H1 (cell line): ENCODE measurements at regions not wholly inside any gene's neighbourhood (a gene's known extent, or its start where the extent isn't known, plus 50 kb on each side); places are given as distances from the start of the nearest gene placed in this dataset.

Experiments
- CTCF ChIA-PET: fragments of 300-600 bp; sonication (Branson Sonifier 250); formaldehyde crosslinking; loops from one replicate; lab custom pipeline; 2021; ENCODE audit not compliant: partially characterized antibody; lab: Charles Lee
- POLR2A ChIA-PET: fragments of 300-600 bp; sonication (Branson Sonifier 250); formaldehyde crosslinking; loops from one replicate; lab custom pipeline; 2021; ENCODE audit warnings: inconsistent platforms; ENCODE audit not compliant: partially characterized antibody; lab: Charles Lee
- DNase-seq, 2 experiments: peaks; one replicate each; pipeline versions ENCODE4 v3.0.0 to v3.0.0-alpha.2; 2010 to 2022; ENCODE audit warnings: low spot score in 2 of 2, low read depth in 1 of 2, mixed read lengths in 1 of 2
- FAIRE-seq: peaks from 2 replicates; lab custom pipeline; 2011; peaks lifted over from hg19 to GRCh38; lab: Jason Lieb, UNC
- H2AFZ ChIP-seq: 2 replicates; pipeline ENCODE4 v1.8.1; 2012; ENCODE audit warnings: low read length, inconsistent platforms
- H2AK5ac ChIP-seq: 2 replicates; pipeline ENCODE4 v1.6.1; 2013; ENCODE audit warnings: low read depth, low read length
- H2BK120ac ChIP-seq: replicated peaks from 2 replicates; pipeline ENCODE3; 2013; ENCODE audit warnings: low read depth, low read length, inconsistent platforms
- H2BK12ac ChIP-seq: 2 replicates; pipeline ENCODE4 v1.6.1; 2013; ENCODE audit warnings: low read depth, low read length
- H2BK15ac ChIP-seq: 2 replicates; pipeline ENCODE4 v1.6.1; 2013; ENCODE audit warnings: low read length
- H2BK20ac ChIP-seq: 2 replicates; pipeline ENCODE4 v1.6.1; 2013; ENCODE audit warnings: low read length
- H2BK5ac ChIP-seq: 2 replicates; pipeline ENCODE4 v1.6.1; 2013; ENCODE audit warnings: low read depth, low read length
- H3K14ac ChIP-seq: 2 replicates; pipeline ENCODE4 v1.6.1; 2013; ENCODE audit warnings: inconsistent platforms; ENCODE audit not compliant: insufficient read length
- H3K18ac ChIP-seq: 2 replicates; pipeline ENCODE4 v1.6.1; 2013; ENCODE audit warnings: low read length; ENCODE audit errors: extremely low read depth
- H3K23ac ChIP-seq: 2 replicates; pipeline ENCODE4 v1.6.1; 2013; ENCODE audit warnings: inconsistent platforms; ENCODE audit not compliant: insufficient read length
- H3K23me2 ChIP-seq: 2 replicates; pipeline ENCODE4 v1.6.1; 2013; ENCODE audit warnings: low read depth, low read length
- H3K27ac ChIP-seq: 2 replicates; pipeline ENCODE4 v1.6.1; 2011; ENCODE audit warnings: low read depth, low read length, inconsistent platforms
- H3K27me3 ChIP-seq, 4 experiments: replicated peaks in 1 of 4; 1 replicate in 1 of 4; 2 replicates in 3 of 4; pipeline versions ENCODE4 v1.6.1 to v1.8.1; 2011 to 2013; ENCODE audit warnings: low read length in 3 of 4, mild to moderate bottlenecking in 3 of 4, inconsistent platforms in 2 of 4, mixed read lengths in 2 of 4, moderate library complexity in 1 of 4; ENCODE audit not compliant: control insufficient read depth in 3 of 4, insufficient read depth in 3 of 4; ENCODE audit errors: extremely low read depth in 1 of 4
- H3K36me3 ChIP-seq, 4 experiments: 2 replicates each; pipeline versions ENCODE4 v1.6.1 to v1.8.1; 2011 to 2013; ENCODE audit warnings: mild to moderate bottlenecking in 4 of 4, low read length in 3 of 4, moderate library complexity in 2 of 4, control low read depth in 1 of 4, inconsistent platforms in 1 of 4; ENCODE audit not compliant: insufficient read depth in 4 of 4, control insufficient read depth in 2 of 4
- H3K4ac ChIP-seq: replicated peaks from 2 replicates; pipeline ENCODE3; 2013; ENCODE audit warnings: low read length, low read depth, mixed read lengths, inconsistent platforms; ENCODE audit not compliant: insufficient read length
- H3K4me1 ChIP-seq, 4 experiments: replicated peaks in 1 of 4; 1 replicate in 1 of 4; 2 replicates in 3 of 4; pipeline versions ENCODE4 v1.6.1 to v1.8.1; 2011 to 2013; ENCODE audit warnings: low read length in 3 of 4, inconsistent platforms in 2 of 4, mixed read lengths in 1 of 4; ENCODE audit not compliant: insufficient read depth in 4 of 4, control insufficient read depth in 3 of 4
- H3K4me2 ChIP-seq, 2 experiments: 2 replicates each; pipeline versions ENCODE4 v1.6.1 to v1.8.1; 2011 to 2013; ENCODE audit warnings: low read depth in 2 of 2, low read length in 2 of 2, control low read depth in 1 of 2, inconsistent platforms in 1 of 2, mild to moderate bottlenecking in 1 of 2; ENCODE audit not compliant: insufficient read depth in 1 of 2
- H3K4me3 ChIP-seq, 4 experiments: fragments of 200-600, 300-600 bp in 1 of 4; sonication (generic), shearing (Covaris generic), sonication (Bioruptor Twin) in 1 of 4; 2 replicates each; pipeline versions ENCODE4 v1.5.1 to v1.8.1; 2011 to 2016; ENCODE audit warnings: low read length in 4 of 4, low read depth in 3 of 4, control low read depth in 2 of 4, inconsistent platforms in 2 of 4, mild to moderate bottlenecking in 2 of 4, mixed read lengths in 1 of 4, moderate library complexity in 1 of 4; ENCODE audit not compliant: insufficient read depth in 2 of 4; ENCODE audit errors: extremely low read depth in 1 of 4
- H3K56ac ChIP-seq: replicated peaks from 2 replicates; pipeline ENCODE3; 2013; ENCODE audit warnings: low read depth, mild to moderate bottlenecking, mixed read lengths, low read length, inconsistent platforms; ENCODE audit not compliant: insufficient read length
- H3K79me1 ChIP-seq: 2 replicates; pipeline ENCODE4 v1.6.1; 2013; ENCODE audit warnings: low read depth, low read length, control low read depth
- H3K79me2 ChIP-seq, 2 experiments: 2 replicates each; pipeline versions ENCODE4 v1.6.1 to v1.8.1; 2012 to 2013; ENCODE audit warnings: low read length in 2 of 2, mild to moderate bottlenecking in 2 of 2, inconsistent platforms in 1 of 2; ENCODE audit not compliant: insufficient read depth in 2 of 2, control insufficient read depth in 1 of 2
- H3K9ac ChIP-seq, 4 experiments: replicated peaks in 1 of 4; 1 replicate in 1 of 4; 2 replicates in 3 of 4; pipeline versions ENCODE4 v1.6.1 to v1.8.1; 2011 to 2013; ENCODE audit warnings: low read depth in 3 of 4, low read length in 3 of 4, control low read depth in 2 of 4, mild to moderate bottlenecking in 2 of 4, moderate library complexity in 2 of 4, inconsistent platforms in 1 of 4; ENCODE audit errors: extremely low read depth in 1 of 4
- H3K9me3 ChIP-seq, 2 experiments: 2 replicates each; pipeline versions ENCODE4 v1.6.1 to v1.8.1; 2012 to 2013; ENCODE audit warnings: mild to moderate bottlenecking in 2 of 2, moderate library complexity in 2 of 2, control low read depth in 1 of 2, inconsistent platforms in 1 of 2, low read depth in 1 of 2, low read length in 1 of 2, mixed read lengths in 1 of 2; ENCODE audit not compliant: insufficient read depth in 2 of 2
- H4K20me1 ChIP-seq, 2 experiments: replicated peaks in 1 of 2; 2 replicates each; pipeline versions ENCODE3 to v1.8.1; 2011 to 2013; ENCODE audit warnings: inconsistent platforms in 2 of 2, low read length in 2 of 2, mild to moderate bottlenecking in 1 of 2; ENCODE audit not compliant: insufficient read depth in 2 of 2, control insufficient read depth in 1 of 2
- H4K5ac ChIP-seq: 2 replicates; pipeline ENCODE4 v1.6.1; 2013; ENCODE audit warnings: low read length, low read depth, mixed read lengths, inconsistent platforms; ENCODE audit not compliant: insufficient read length
- H4K8ac ChIP-seq: 2 replicates; pipeline ENCODE4 v1.8.0; 2013; ENCODE audit warnings: mild to moderate bottlenecking, moderate library complexity, low read length, inconsistent platforms; ENCODE audit not compliant: insufficient read depth; ENCODE audit errors: extremely low read depth
- H4K91ac ChIP-seq: replicated peaks from 2 replicates; pipeline ENCODE3; 2013; ENCODE audit warnings: low read length, mixed read lengths, inconsistent platforms; ENCODE audit not compliant: insufficient read length
- CTBP2 ChIP-seq: IDR thresholded peaks from 2 replicates; pipeline ENCODE4 v1.7.0; 2011; ENCODE audit warnings: borderline replicate concordance, mild to moderate bottlenecking, moderate library complexity, mixed read lengths, low read length; ENCODE audit not compliant: insufficient read depth, insufficient read length
- GABPA ChIP-seq: IDR thresholded peaks from 2 replicates; pipeline ENCODE4 v1.6.1; 2011; ENCODE audit warnings: mild to moderate bottlenecking, low read length, moderate library complexity, borderline replicate concordance; ENCODE audit not compliant: insufficient read depth
- GTF2F1 ChIP-seq: IDR thresholded peaks from 2 replicates; pipeline ENCODE4 v1.6.1; 2012; ENCODE audit warnings: low read depth, low read length, improper control_type of control experiment, borderline replicate concordance
- KDM1A ChIP-seq: fragments of 200-600, 300-600 bp; sonication (generic); IDR thresholded peaks from 2 replicates; pipeline ENCODE4 v1.7.1; 2016; ENCODE audit warnings: mild to moderate bottlenecking, low read length, borderline replicate concordance
- MAFK ChIP-seq: IDR thresholded peaks from 2 replicates; pipeline ENCODE4 v1.6.1; 2012; ENCODE audit warnings: low read depth, mild to moderate bottlenecking, improper control_type of control experiment, low read length
- MAX ChIP-seq: IDR thresholded peaks from 2 replicates; pipeline ENCODE4 v1.6.1; 2012; ENCODE audit warnings: inconsistent platforms
- PHF8 ChIP-seq: fragments of 200-600 bp; sonication (generic); conservative IDR thresholded peaks from 2 replicates; pipeline ENCODE4 v1.7.1; 2012; ENCODE audit warnings: low read depth, mild to moderate bottlenecking, inconsistent platforms, low read length, moderate library complexity
- POLR2AphosphoS5 ChIP-seq: IDR thresholded peaks from 2 replicates; pipeline ENCODE4 v1.6.1; 2011; ENCODE audit warnings: low read depth, low read length
- POU5F1 ChIP-seq: IDR thresholded peaks from 2 replicates; pipeline ENCODE4 v1.6.1; 2011; ENCODE audit warnings: low read depth, mild to moderate bottlenecking, low read length, moderate library complexity
- RFX5 ChIP-seq: IDR thresholded peaks from 2 replicates; pipeline ENCODE4 v1.6.1; 2011; ENCODE audit warnings: low read depth, low read length, improper control_type of control experiment, borderline replicate concordance
- RNF2 ChIP-seq: fragments of 200-900, 300-1000 bp; sonication (generic); IDR thresholded peaks from 2 replicates; pipeline ENCODE4 v1.7.1; 2016; ENCODE audit warnings: borderline replicate concordance, low read depth, mild to moderate bottlenecking, antibody characterized with exemption, low read length; ENCODE audit not compliant: poor library complexity, severe bottlenecking; ENCODE audit errors: missing control alignments
- SIRT6 ChIP-seq: IDR thresholded peaks from one replicate; pipeline ENCODE4 v1.7.1; 2012; ENCODE audit warnings: low read length, inconsistent platforms
- SP1 ChIP-seq: IDR thresholded peaks from 2 replicates; pipeline ENCODE4 v1.6.1; 2011; ENCODE audit warnings: low read depth, low read length
- SRF ChIP-seq: IDR thresholded peaks from 2 replicates; pipeline ENCODE4 v1.6.1; 2011; ENCODE audit warnings: mild to moderate bottlenecking, low read depth, low read length, moderate library complexity
- TAF1 ChIP-seq: IDR thresholded peaks from 2 replicates; pipeline ENCODE4 v1.6.1; 2011; ENCODE audit warnings: mild to moderate bottlenecking, low read depth, low read length
- WGBS, 2 experiments: shearing (Covaris generic) in 1 of 2; methylation state at CpG; one replicate each; pipeline versions ENCODE4 v1.1.6 to v1.1.7; 2013 to 2015; ENCODE audit warnings: low lambda C conversion rate in 2 of 2, mixed read lengths in 2 of 2, inconsistent platforms in 1 of 2, low coverage in 1 of 2, missing lambda C conversion rate in 1 of 2; ENCODE audit not compliant: insufficient replicate concordance in 2 of 2, insufficient coverage in 1 of 2, insufficient read length in 1 of 2; ENCODE audit errors: extremely low coverage in 1 of 2, missing lambda C conversion rate in 1 of 2; 5-methylcytosine and 5-hydroxymethylcytosine counted together

- Histone ChIP-seq H3K36me3 (no peaks in the 10 kb centered on the region), H3K79me2 (no peaks in the 10 kb centered on the region), H3K9ac (no peak overlapping the region), H3K23me2 (no peaks in the 10 kb centered on the region), H3K18ac (no peak overlapping the region), H2AK5ac (no peak overlapping the region), H4K8ac (no peak overlapping the region), H2BK120ac (no peak overlapping the region), H2BK20ac (no peak overlapping the region), H4K91ac (no peak overlapping the region), H3K4me1 (peaks cover 0 to 3% (median 0%) of the 10 kb centered on the region in 4 experiments; a peak in 1 of 7 replicates), H3K4me2 (no peak overlapping the region), H3K27ac (no peak overlapping the region), H4K20me1 (no peaks in the 10 kb centered on the region), H2BK5ac (no peak overlapping the region), H3K79me1 (no peaks in the 10 kb centered on the region), H3K56ac (no peak overlapping the region), H3K23ac (no peak overlapping the region), H2AFZ (no peak overlapping the region), H3K9me3 (no peaks in the 10 kb centered on the region; a peak in 1 of 4 replicates), H3K14ac (no peak overlapping the region), H3K4ac (no peak overlapping the region), H2BK12ac (no peak overlapping the region), H3K27me3 (no peaks in the 10 kb centered on the region), H4K5ac (no peak overlapping the region), H2BK15ac (no peak overlapping the region), H3K4me3 (no peak overlapping the region)
- no peak for DNase-seq
- WGBS, 2 experiments: 95% methylated on average over 9 of the region's 9 CpGs; no CpG with 5 or more reads in 1 of the 2 experiments
- ChIA-PET POLR2A (no interaction called here), CTCF (interaction anchor here (0.6 to 0.8 kb wide), 2 partner anchors 19 to 1414 kb away, joined by 3 read pairs; no protein-coding TSS in a partner anchor)
- FAIRE-seq: no peak
- TF ChIP-seq PHF8 (no peak), SP1 (no peak), KDM1A (no peak), GTF2F1 (no peak), MAFK (no peak), SIRT6 (no peak), TAF1 (no peak), POLR2AphosphoS5 (no peak), CTBP2 (no peak), SRF (no peak), RFX5 (no peak), POU5F1 (no peak), GABPA (no peak), RNF2 (no peak), MAX (no peak)
Observed at GRCh38 chr2:199206536-199206935, 251.2 kb downstream of the SATB2 start.
